ENCODE measurements at regions not wholly inside any gene's neighbourhood (a gene's known extent, or its start where the extent isn't known, plus 50 kb on each side); places are given as distances from the start of the nearest gene placed in this dataset.
"Not testable (repeated sequence)": the region's sequence is repeated elsewhere in the genome, so short reads cannot be mapped to it uniquely, and the experiment has no call there.

- TF ChIP-seq POLR2A (IDR thresholded peaks at IDR 0.05) (no peak), CTCF (IDR thresholded peaks at IDR 0.05) (no peak)
- no peaks in the 10 kb centered on the region for H3K27me3 ChIP-seq
- 89% methylated on average over 2 of the region's 2 CpGs for WGBS, 2 donors
- intact Hi-C loops (cut with DNase I) = no loop called here
- no peak overlapping the region for H3K27ac ChIP-seq
- H3K4me3 ChIP-seq (replicated peaks in 1 of 3) = no peak overlapping the region
- H3K4me1 ChIP-seq = peaks cover 0 to 6% of the 10 kb centered on the region in 2 donors
- H3K9me3 ChIP-seq = no peaks in the 10 kb centered on the region
- DNase-seq = no peak
- no peaks in the 10 kb centered on the region for H3K36me3 ChIP-seq
Observed at GRCh38 chr5:126055348-126055729, 367.9 kb upstream of the GRAMD2B start.

GRCh38 chr5:126056352-126056751, 366.9 kb upstream of the GRAMD2B start:
- Histone ChIP-seq H3K4me3 (replicated peaks in 1 of 3) (no peak overlapping the region), H3K36me3 (no peaks in the 10 kb centered on the region), H3K4me1 (peaks cover 0 to 6% of the 10 kb centered on the region in 2 donors), H3K9me3 (no peaks in the 10 kb centered on the region), H3K27ac (no peak overlapping the region), H3K27me3 (no peaks in the 10 kb centered on the region)
- intact Hi-C loops (cut with DNase I) = no loop called here
- WGBS, 2 donors = 77 to 83% methylated on average over 1 of the region's 1 CpG
- TF ChIP-seq POLR2A (IDR thresholded peaks at IDR 0.05) (no peak), CTCF (IDR thresholded peaks at IDR 0.05) (no peak)
- DNase-seq = no peak

- Histone ChIP-seq H3K27me3 (no peaks in the 10 kb centered on the region), H3K4me3 (replicated peaks in 1 of 3) (no peak overlapping the region), H3K27ac (no peak overlapping the region), H3K36me3 (no peaks in the 10 kb centered on the region), H3K4me1 (peaks cover 0 to 6% of the 10 kb centered on the region in 2 donors), H3K9me3 (no peaks in the 10 kb centered on the region)
- WGBS, 2 donors = 85 to 87% methylated on average over 13 of the region's 13 CpGs
- DNase-seq = no peak
- no peak for TF ChIP-seq POLR2A (IDR thresholded peaks at IDR 0.05)
- no peak for TF ChIP-seq CTCF (IDR thresholded peaks at IDR 0.05)
- intact Hi-C loops (cut with DNase I) = no loop called here
Observed at GRCh38 chr5:126056851-126057622, 366.2 kb upstream of the GRAMD2B start.

GRCh38 chr5:126058392-126058791, 364.8 kb upstream of the GRAMD2B start:
- H3K27me3 ChIP-seq; DNase-seq; H3K4me3 ChIP-seq (replicated peaks in 1 of 3); H3K36me3 ChIP-seq; H3K27ac ChIP-seq; H3K9me3 ChIP-seq; H3K4me1 ChIP-seq; intact Hi-C loops (cut with DNase I): not testable (repeated sequence)
- WGBS, 2 donors = 95 to 96% methylated on average over 5 of the region's 5 CpGs

- WGBS, 2 donors = 0 to 34% methylated on average over 1 of the region's 1 CpG
- Histone ChIP-seq H3K27ac (no peak overlapping the region), H3K4me3 (replicated peaks in 1 of 3) (no peak overlapping the region), H3K9me3 (no peaks in the 10 kb centered on the region), H3K36me3 (no peaks in the 10 kb centered on the region), H3K4me1 (no peaks in the 10 kb centered on the region), H3K27me3 (no peaks in the 10 kb centered on the region)
- no peak for DNase-seq
- intact Hi-C loops (cut with DNase I) = no loop called here
- TF ChIP-seq POLR2A (IDR thresholded peaks at IDR 0.05) (no peak), CTCF (IDR thresholded peaks at IDR 0.05) (no peak)
Observed at GRCh38 chr5:126062398-126063221, 360.6 kb upstream of the GRAMD2B start.
